ENCODE measurements at regions not wholly inside any gene's neighbourhood (a gene's known extent, or its start where the extent isn't known, plus 50 kb on each side); places are given as distances from the start of the nearest gene placed in this dataset.

DNA sequence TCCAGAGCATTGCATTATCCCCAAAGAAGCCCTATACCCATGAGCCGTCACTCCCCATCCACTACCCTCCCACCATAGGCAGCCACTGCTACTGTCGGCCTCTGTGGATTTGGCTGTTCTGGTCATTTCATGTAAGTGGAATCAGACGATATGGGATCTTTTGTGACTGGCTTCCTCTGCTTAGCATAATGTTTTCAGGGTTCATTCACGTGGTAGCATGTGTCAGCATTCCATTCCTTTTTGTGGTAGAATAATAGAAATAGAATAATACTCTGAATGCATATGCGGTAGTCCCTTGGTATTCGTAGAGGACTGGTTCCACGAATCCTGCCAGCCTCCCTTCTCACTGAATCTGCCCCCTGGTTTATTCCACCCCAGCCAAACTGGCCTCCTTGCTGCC, 402.6 kb upstream of the SULF2 start:
- Mint-ChIP-seq H3K27me3 (ENCODE audit: insufficient read depth, low read depth) (peaks cover 3% of the 10 kb centered on the region), H3K4me1 (peaks cover 27% of the 10 kb centered on the region), H3K4me3 (no peak overlapping the region), H3K36me3 (peaks cover 2% of the 10 kb centered on the region), H3K27ac (no peak overlapping the region), H3K9me3 (peaks cover 7% of the 10 kb centered on the region)
- no peaks in the 10 kb centered on the region for H3K9me3 ChIP-seq (ENCODE audit: low read depth)
- H4K20me1 ChIP-seq (ENCODE audit: low read depth): no peaks in the 10 kb centered on the region
- no peak overlapping the region for H2AFZ ChIP-seq (replicated peaks)
- no peaks in the 10 kb centered on the region for H3K36me3 ChIP-seq
- no peak overlapping the region for H3K27ac ChIP-seq
- no peak overlapping the region for H3K4me3 ChIP-seq
- peaks cover 16% of the 10 kb centered on the region for H3F3A ChIP-seq (ENCODE audit: low read depth)
- no peaks in the 10 kb centered on the region for H3K79me2 ChIP-seq (ENCODE audit: low read depth)
- no peak overlapping the region for H3K9ac ChIP-seq
- peaks cover 32% of the 10 kb centered on the region for H3K4me1 ChIP-seq
- TF ChIP-seq EZH2 (IDR thresholded peaks at IDR 0.05): no peak
- no peak for TF ChIP-seq EZH2phosphoT487 (IDR thresholded peaks at IDR 0.05)
- TF ChIP-seq CTCF (IDR thresholded peaks at IDR 0.05): no peak
- H3K4me2 ChIP-seq: no peak overlapping the region
- H3K27me3 ChIP-seq: peaks cover 20% of the 10 kb centered on the region
- no peak for DNase-seq (ENCODE audit: low spot score)

GRCh38 chr20:48186915-48187314, 401.6 kb upstream of the SULF2 start:
- peak; percentile 79 for DNase-seq (ENCODE audit: low spot score)
- Mint-ChIP-seq H3K4me1 (peaks cover 23% of the 10 kb centered on the region), H3K36me3 (peaks cover 2% of the 10 kb centered on the region), H3K27me3 (ENCODE audit: insufficient read depth, low read depth) (peaks cover 3% of the 10 kb centered on the region), H3K27ac (peak overlapping the region; percentile 79), H3K9me3 (peaks cover 7% of the 10 kb centered on the region), H3K4me3 (no peak overlapping the region)
- H3K9me3 ChIP-seq (ENCODE audit: low read depth): no peaks in the 10 kb centered on the region
- H3F3A ChIP-seq (ENCODE audit: low read depth): peaks cover 16% of the 10 kb centered on the region
- H3K79me2 ChIP-seq (ENCODE audit: low read depth): no peaks in the 10 kb centered on the region
- no peak overlapping the region for H2AFZ ChIP-seq (replicated peaks)
- peak overlapping the region; percentile 28 for H3K4me2 ChIP-seq
- H4K20me1 ChIP-seq (ENCODE audit: low read depth): no peaks in the 10 kb centered on the region
- H3K36me3 ChIP-seq: no peaks in the 10 kb centered on the region
- H3K4me1 ChIP-seq: peaks cover 32% of the 10 kb centered on the region
- TF ChIP-seq EZH2 (IDR thresholded peaks at IDR 0.05) (no peak), EZH2phosphoT487 (IDR thresholded peaks at IDR 0.05) (peak; percentile 97), CTCF (IDR thresholded peaks at IDR 0.05) (no peak)
- H3K27me3 ChIP-seq: peaks cover 20% of the 10 kb centered on the region
- H3K27ac ChIP-seq: no peak overlapping the region
- H3K9ac ChIP-seq: no peak overlapping the region
- no peak overlapping the region for H3K4me3 ChIP-seq

DNA sequence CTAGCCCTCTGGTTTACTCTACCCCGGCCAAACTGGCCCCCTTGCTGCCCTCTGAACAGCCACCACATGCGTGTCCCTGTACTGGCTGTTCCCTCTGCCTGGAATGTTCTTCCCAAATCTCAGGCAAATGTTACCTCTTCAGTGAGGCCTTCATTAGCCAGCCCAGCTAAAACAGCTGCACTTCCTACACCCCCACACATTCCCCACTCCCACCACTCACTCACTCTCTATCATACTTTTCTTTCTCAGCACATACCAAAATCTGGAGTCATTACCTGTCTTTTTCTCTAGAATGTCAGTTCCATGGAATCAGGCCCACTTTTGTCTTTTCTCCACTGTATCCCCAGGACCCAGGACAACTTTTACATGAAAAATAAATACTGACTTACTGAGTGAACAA, 401.2 kb upstream of the SULF2 start:
- Mint-ChIP-seq H3K4me3 (peak overlapping the region; percentile 0), H3K9me3 (peaks cover 7% of the 10 kb centered on the region), H3K27me3 (ENCODE audit: insufficient read depth, low read depth) (peaks cover 3% of the 10 kb centered on the region), H3K36me3 (peaks cover 2% of the 10 kb centered on the region), H3K4me1 (peaks cover 23% of the 10 kb centered on the region), H3K27ac (peak overlapping the region; percentile 13)
- H3K27me3 ChIP-seq: peaks cover 20% of the 10 kb centered on the region
- peaks cover 16% of the 10 kb centered on the region for H3F3A ChIP-seq (ENCODE audit: low read depth)
- H2AFZ ChIP-seq (replicated peaks): no peak overlapping the region
- no peaks in the 10 kb centered on the region for H3K9me3 ChIP-seq (ENCODE audit: low read depth)
- TF ChIP-seq EZH2 (IDR thresholded peaks at IDR 0.05): no peak
- TF ChIP-seq EZH2phosphoT487 (IDR thresholded peaks at IDR 0.05): no peak
- TF ChIP-seq CTCF (IDR thresholded peaks at IDR 0.05): no peak
- H3K4me1 ChIP-seq: peaks cover 32% of the 10 kb centered on the region
- H4K20me1 ChIP-seq (ENCODE audit: low read depth): no peaks in the 10 kb centered on the region
- no peaks in the 10 kb centered on the region for H3K79me2 ChIP-seq (ENCODE audit: low read depth)
- H3K9ac ChIP-seq: no peak overlapping the region
- peak overlapping the region; percentile 28 for H3K4me2 ChIP-seq
- H3K36me3 ChIP-seq: no peaks in the 10 kb centered on the region
- no peak overlapping the region for H3K27ac ChIP-seq
- no peak for DNase-seq (ENCODE audit: low spot score)
- H3K4me3 ChIP-seq: no peak overlapping the region
